Nephron (organoid): ENCODE measurements at regions not wholly inside any gene's neighbourhood (a gene's known extent, or its start where the extent isn't known, plus 50 kb on each side); places are given as distances from the start of the nearest gene placed in this dataset.

ENCODE experiments used
- H3K27ac Mint-ChIP-seq, 3 experiments: 2 replicates each; pipeline ENCODE4 v1.8.0; 2020; ENCODE audit warnings: mixed read lengths in 3 of 3, mild to moderate bottlenecking in 2 of 3, moderate library complexity in 1 of 3
- H3K27me3 Mint-ChIP-seq: 2 replicates; pipeline ENCODE4 v1.8.0; 2021; ENCODE audit warnings: low read depth, mild to moderate bottlenecking, moderate library complexity, mixed read lengths
- H3K36me3 Mint-ChIP-seq: 2 replicates; pipeline ENCODE4 v1.8.0; 2020; ENCODE audit warnings: low read depth, mixed read lengths
- H3K4me1 Mint-ChIP-seq: 2 replicates; pipeline ENCODE4 v1.8.0; 2020; ENCODE audit warnings: mixed read lengths
- H3K4me3 Mint-ChIP-seq, 3 experiments: 2 replicates each; pipeline ENCODE4 v1.8.0; 2020; ENCODE audit warnings: mild to moderate bottlenecking in 3 of 3, mixed read lengths in 3 of 3, moderate library complexity in 2 of 3
- H3K9me3 Mint-ChIP-seq: 2 replicates; pipeline ENCODE4 v1.8.0; 2020; ENCODE audit warnings: mixed read lengths
- CTCF ChIP-seq, 3 experiments: fragments of 200-600 bp; sonication (generic); IDR thresholded peaks; one replicate each; pipeline ENCODE4 v1.5.0; 2021; ENCODE audit warnings: antibody characterized with exemption in 3 of 3; ENCODE audit not compliant: unreplicated experiment in 3 of 3

- Mint-ChIP-seq H3K9me3 (no peaks in the 10 kb centered on the region), H3K4me3 (no peak overlapping the region), H3K4me1 (peaks cover 30% of the 10 kb centered on the region), H3K27ac (peak overlapping the region in 2 of 3 experiments; percentile 48 to 81), H3K27me3 (peaks cover under 1% of the 10 kb centered on the region), H3K36me3 (no peaks in the 10 kb centered on the region)
- no peak for TF ChIP-seq CTCF (IDR thresholded peaks at IDR 0.05; ENCODE audit: unreplicated experiment in 3 of 3)
Observed at GRCh38 chr9:129400971-129401622, 219.8 kb downstream of the C9orf50 start.

GRCh38 chr9:129400001-129400970 is 220.6 kb downstream of the C9orf50 start:
- H3K4me1 Mint-ChIP-seq = peaks cover 28% of the 10 kb centered on the region
- no peaks in the 10 kb centered on the region for H3K9me3 Mint-ChIP-seq

DNA sequence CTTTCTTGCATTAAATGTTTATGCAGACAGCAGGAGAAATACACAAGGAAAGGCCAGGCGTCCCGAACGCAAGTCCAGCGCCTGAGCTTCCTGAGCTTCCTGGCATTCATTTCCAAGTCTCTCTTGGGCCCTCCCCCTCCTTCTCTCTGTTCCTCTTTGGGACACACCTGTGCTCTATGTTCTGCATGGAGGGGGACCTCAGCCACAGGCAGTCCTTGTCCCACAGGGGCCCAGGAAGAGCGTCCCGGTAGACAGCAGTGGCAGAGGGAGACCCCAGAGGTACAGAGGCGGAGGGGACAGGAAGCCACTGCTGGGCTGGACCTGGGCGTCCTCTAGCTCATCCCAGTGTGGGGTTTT is 221.3 kb downstream of the C9orf50 start:
- H3K27me3 Mint-ChIP-seq = no peaks in the 10 kb centered on the region
- no peaks in the 10 kb centered on the region for H3K9me3 Mint-ChIP-seq
- TF ChIP-seq CTCF (IDR thresholded peaks at IDR 0.05; ENCODE audit: unreplicated experiment in 3 of 3) = no peak
- H3K4me3 Mint-ChIP-seq = no peak overlapping the region
- H3K27ac Mint-ChIP-seq = peak overlapping the region in 2 of 3 experiments; percentile 72 to 83
- H3K36me3 Mint-ChIP-seq = no peaks in the 10 kb centered on the region
- peaks cover 28% of the 10 kb centered on the region for H3K4me1 Mint-ChIP-seq

More at GRCh38 chr9:129400001-129400970, 220.6 kb downstream of the C9orf50 start:
- peak overlapping the region in 2 of 3 experiments; percentile 72 to 83 for H3K27ac Mint-ChIP-seq
- H3K36me3 Mint-ChIP-seq = no peaks in the 10 kb centered on the region
- H3K4me3 Mint-ChIP-seq = no peak overlapping the region
- no peaks in the 10 kb centered on the region for H3K27me3 Mint-ChIP-seq
- no peak for TF ChIP-seq CTCF (IDR thresholded peaks at IDR 0.05; ENCODE audit: unreplicated experiment in 3 of 3)

DNA sequence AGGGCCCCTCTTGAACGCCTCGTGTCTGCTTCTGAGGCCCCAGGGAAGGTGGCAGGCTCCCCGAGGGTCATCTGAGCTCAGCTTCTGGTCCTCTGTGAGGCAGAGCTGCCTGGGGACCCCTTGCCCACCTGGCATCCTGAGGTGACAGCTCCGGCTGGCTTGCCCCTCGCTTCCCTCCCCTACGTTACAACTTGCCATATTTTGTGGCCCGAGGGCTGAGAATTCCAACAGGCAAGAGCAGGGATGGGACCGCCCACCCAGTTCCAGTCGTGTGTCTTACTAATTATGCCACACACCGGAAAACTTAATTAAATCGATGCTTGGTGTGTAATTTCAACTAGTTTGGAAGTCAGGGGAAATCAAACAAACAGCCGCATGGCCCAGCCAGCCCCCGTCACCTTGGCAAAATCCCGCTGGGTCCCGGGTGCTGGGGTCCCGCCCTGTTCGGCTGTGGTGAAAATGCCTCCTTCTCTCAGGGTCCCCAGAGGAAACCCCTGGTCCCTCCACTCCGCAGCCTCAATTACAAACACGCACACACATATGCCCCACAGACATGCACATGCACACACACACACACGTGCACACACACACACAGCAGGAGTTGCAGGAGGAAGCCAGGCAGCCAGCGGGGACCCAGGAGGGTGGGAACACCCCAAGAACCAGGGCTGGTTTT is 221.0 kb upstream of the IER5L start:
- Mint-ChIP-seq H3K4me3 (no peak overlapping the region), H3K9me3 (no peaks in the 10 kb centered on the region), H3K27me3 (no peaks in the 10 kb centered on the region), H3K4me1 (peaks cover 28% of the 10 kb centered on the region), H3K27ac (peak overlapping the region in 2 of 3 experiments; percentile 72 to 83), H3K36me3 (no peaks in the 10 kb centered on the region)
- no peak for TF ChIP-seq CTCF (IDR thresholded peaks at IDR 0.05; ENCODE audit: unreplicated experiment in 3 of 3)

DNA sequence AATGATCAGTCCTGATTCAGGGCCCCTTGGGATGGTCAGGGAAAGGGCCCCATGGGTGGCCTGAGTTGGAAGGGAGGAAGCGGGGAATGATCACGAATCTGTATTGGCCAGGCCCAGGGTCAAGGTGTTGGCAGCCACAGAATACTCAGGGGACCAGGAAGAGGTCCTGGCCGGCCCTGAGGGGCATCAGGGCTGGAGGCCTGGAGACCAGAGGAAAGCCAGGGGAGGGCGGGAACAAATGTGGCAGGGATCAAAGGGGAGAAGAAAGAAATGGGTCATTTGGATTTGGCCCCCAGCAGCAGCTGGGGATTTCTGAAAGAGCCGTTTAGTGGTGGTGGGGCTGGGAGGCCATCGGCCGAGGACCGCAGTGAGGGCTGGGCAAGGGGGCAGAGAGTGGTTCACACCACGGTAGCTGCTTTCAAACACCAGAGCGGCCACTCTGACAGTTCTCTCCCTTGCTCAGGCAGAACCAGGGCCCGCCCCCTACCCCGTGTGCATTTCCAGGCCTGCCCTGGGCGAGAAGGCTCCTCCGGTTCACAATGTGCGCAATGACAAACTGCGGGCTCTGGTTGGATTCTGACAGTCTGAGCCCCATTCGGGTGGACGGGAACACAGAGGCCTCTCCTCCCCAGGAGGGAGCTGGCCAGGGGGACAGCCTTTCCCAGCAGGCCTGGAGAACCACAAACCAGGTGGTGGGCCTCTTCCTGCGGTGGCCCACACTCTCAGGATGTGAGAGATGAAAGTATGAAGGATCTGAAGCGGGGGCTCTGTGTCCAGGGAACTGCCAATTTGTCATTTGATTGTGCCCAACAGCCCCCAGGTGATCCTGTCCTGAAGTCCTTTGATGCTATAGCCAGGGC is 220.3 kb upstream of the IER5L start:
- Mint-ChIP-seq H3K27ac (peak overlapping the region in 1 of 3 experiments; percentile 25), H3K4me1 (peaks cover 22% of the 10 kb centered on the region), H3K36me3 (no peaks in the 10 kb centered on the region), H3K27me3 (no peaks in the 10 kb centered on the region), H3K4me3 (no peak overlapping the region), H3K9me3 (no peaks in the 10 kb centered on the region)
- TF ChIP-seq CTCF (IDR thresholded peaks at IDR 0.05; ENCODE audit: unreplicated experiment in 3 of 3) = no peak
